Esophagus squamous epithelium (tissue), 4 donors: ENCODE measurements at regions not wholly inside any gene's neighbourhood (a gene's known extent, or its start where the extent isn't known, plus 50 kb on each side); places are given as distances from the start of the nearest gene placed in this dataset.

ENCODE experiments used
- POLR2A ChIP-seq, 4 donors: fragments of 450-650 bp; IDR thresholded peaks; one replicate each; pipeline ENCODE4 v1.6.1; 2017; ENCODE audit warnings: antibody characterized with exemption in 4 of 4, mild to moderate bottlenecking in 4 of 4, moderate library complexity in 3 of 4
- TF ChIP-seq, protein P1 (sequence below), 6 experiments: fragments of 450-650 bp in 4 of 6; fragments of 200-600 bp in 2 of 6; sonication (generic) in 2 of 6; IDR thresholded peaks; one replicate each; pipeline ENCODE4 v1.5.1; 2016 to 2019; ENCODE audit warnings: antibody characterized with exemption in 6 of 6, mild to moderate bottlenecking in 4 of 6, moderate library complexity in 4 of 6

DNA sequence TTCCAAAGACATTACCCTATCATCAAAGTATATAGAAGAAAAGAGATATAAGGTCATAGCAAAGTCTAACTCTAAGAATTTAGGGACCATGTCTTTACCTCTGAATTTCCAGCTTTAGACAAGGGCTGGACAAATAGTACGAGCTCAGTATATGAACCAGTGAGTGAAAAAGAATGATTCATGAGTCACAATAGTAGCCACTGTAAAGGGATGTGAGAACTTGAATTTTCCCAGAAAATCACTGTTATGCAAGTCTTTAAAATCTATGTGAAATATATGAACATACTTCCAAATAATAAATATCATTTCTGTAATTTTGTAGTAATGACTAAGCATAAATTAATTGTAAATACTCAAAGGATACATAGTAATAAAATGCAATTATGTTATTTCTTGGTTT lies 305.9 kb upstream of the PRR16 start:
- TF ChIP-seq, protein P1, sequence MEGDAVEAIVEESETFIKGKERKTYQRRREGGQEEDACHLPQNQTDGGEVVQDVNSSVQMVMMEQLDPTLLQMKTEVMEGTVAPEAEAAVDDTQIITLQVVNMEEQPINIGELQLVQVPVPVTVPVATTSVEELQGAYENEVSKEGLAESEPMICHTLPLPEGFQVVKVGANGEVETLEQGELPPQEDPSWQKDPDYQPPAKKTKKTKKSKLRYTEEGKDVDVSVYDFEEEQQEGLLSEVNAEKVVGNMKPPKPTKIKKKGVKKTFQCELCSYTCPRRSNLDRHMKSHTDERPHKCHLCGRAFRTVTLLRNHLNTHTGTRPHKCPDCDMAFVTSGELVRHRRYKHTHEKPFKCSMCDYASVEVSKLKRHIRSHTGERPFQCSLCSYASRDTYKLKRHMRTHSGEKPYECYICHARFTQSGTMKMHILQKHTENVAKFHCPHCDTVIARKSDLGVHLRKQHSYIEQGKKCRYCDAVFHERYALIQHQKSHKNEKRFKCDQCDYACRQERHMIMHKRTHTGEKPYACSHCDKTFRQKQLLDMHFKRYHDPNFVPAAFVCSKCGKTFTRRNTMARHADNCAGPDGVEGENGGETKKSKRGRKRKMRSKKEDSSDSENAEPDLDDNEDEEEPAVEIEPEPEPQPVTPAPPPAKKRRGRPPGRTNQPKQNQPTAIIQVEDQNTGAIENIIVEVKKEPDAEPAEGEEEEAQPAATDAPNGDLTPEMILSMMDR (IDR thresholded peaks at IDR 0.05) = no peak
- TF ChIP-seq POLR2A (IDR thresholded peaks at IDR 0.05) = no peak
